GM18861 (cell line): ENCODE measurements at regions not wholly inside any gene's neighbourhood (a gene's known extent, or its start where the extent isn't known, plus 50 kb on each side); places are given as distances from the start of the nearest gene placed in this dataset.

Source experiments
- ATAC-seq: cut with Tn5 transposase; IDR thresholded peaks from one replicate; pipeline ENCODE4 v1.9.1; 2021; ENCODE audit not compliant: unreplicated experiment

- ATAC-seq, result no peak
Measured at GRCh38 chr2:22283436-22283835, 1101.5 kb upstream of the KLHL29 start.

GRCh38 chr2:22290302-22290701, 1094.7 kb upstream of the KLHL29 start:
- no peak for ATAC-seq

GRCh38 chr2:22290909-22291473, 1094.0 kb upstream of the KLHL29 start:
- no peak for ATAC-seq

GRCh38 chr2:22301228-22301627, 1083.8 kb upstream of the KLHL29 start:
- no peak for ATAC-seq

- ATAC-seq, result no peak
Measured at GRCh38 chr2:22326250-22326649, 1058.7 kb upstream of the KLHL29 start.

- no peak for ATAC-seq
Measured at GRCh38 chr2:22329211-22330154, 1055.5 kb upstream of the KLHL29 start.

- ATAC-seq, result no peak
Measured at GRCh38 chr2:22336414-22336813, 1048.6 kb upstream of the KLHL29 start.

- no peak for ATAC-seq
Measured at GRCh38 chr2:22340716-22341115, 1044.3 kb upstream of the KLHL29 start.

GRCh38 chr2:22347306-22347705, 1037.7 kb upstream of the KLHL29 start:
- ATAC-seq, result no peak

GRCh38 chr2:22350621-22351020, 1034.4 kb upstream of the KLHL29 start:
- no peak for ATAC-seq

GRCh38 chr2:22355816-22356433, 1029.1 kb upstream of the KLHL29 start:
- ATAC-seq, result no peak

GRCh38 chr2:22359071-22359672, 1025.8 kb upstream of the KLHL29 start:
- no peak for ATAC-seq

GRCh38 chr2:22360735-22361374, 1024.1 kb upstream of the KLHL29 start:
- ATAC-seq, result no peak

- no peak for ATAC-seq
Measured at GRCh38 chr2:22361571-22361970, 1023.4 kb upstream of the KLHL29 start.

- ATAC-seq, result no peak
Measured at GRCh38 chr2:22375096-22375495, 1009.9 kb upstream of the KLHL29 start.

- ATAC-seq, result no peak
Measured at GRCh38 chr2:22377268-22377667, 1007.7 kb upstream of the KLHL29 start.

GRCh38 chr2:22382479-22383169, 1002.4 kb upstream of the KLHL29 start:
- no peak for ATAC-seq

GRCh38 chr2:22397847-22398246, 987.1 kb upstream of the KLHL29 start:
- no peak for ATAC-seq

- ATAC-seq, result no peak
Measured at GRCh38 chr2:22403748-22404147, 981.2 kb upstream of the KLHL29 start.

GRCh38 chr2:22406625-22407024, 978.4 kb upstream of the KLHL29 start:
- no peak for ATAC-seq

GRCh38 chr2:22420076-22420475, 964.9 kb upstream of the KLHL29 start:
- ATAC-seq, result no peak
